K562 (cell line): ENCODE measurements at regions not wholly inside any gene's neighbourhood (a gene's known extent, or its start where the extent isn't known, plus 50 kb on each side); places are given as distances from the start of the nearest gene placed in this dataset.

Source experiments
- ATAC-seq: fragments of 200-7000 bp; cut with Tn5 transposase; 3 replicates; pipeline ENCODE4 v1.9.1; 2020; ENCODE audit warnings: moderate library complexity
- BruUV-seq: library from RNA; stranded (reverse); fragments of 400-500 nt; replicated peaks from 2 replicates; lab custom pipeline; 2021; lab: Mats Ljungman, UMichigan
- CTCF ChIA-PET: fragments of 300-600 bp; formaldehyde crosslinking; extraction: SDS; loops from one replicate; lab custom pipeline; 2021; ENCODE audit warnings: low intra/inter-chr PET ratio; lab: Yijun Ruan, JAX
- POLR2A ChIA-PET: fragments of 300-600, 350-650 bp; sonication (Branson Sonifier 250); formaldehyde crosslinking; extraction: SDS; loops from one replicate; lab custom pipeline; 2021; ENCODE audit warnings: antibody characterized with exemption, inconsistent platforms; lab: Yijun Ruan, JAX
- DNase-seq, 4 experiments: peaks; one replicate each; pipeline versions ENCODE4 v3.0.0 to v3.0.0-alpha.2; 2011 to 2018; ENCODE audit warnings: low spot score in 3 of 4, mixed read lengths in 3 of 4; ENCODE audit errors: extremely low read depth in 1 of 4
- FAIRE-seq: peaks from 2 replicates; lab custom pipeline; 2011; peaks lifted over from hg19 to GRCh38; lab: Jason Lieb, UNC
- H2AFZ ChIP-seq: 2 replicates; pipeline ENCODE4 v1.6.0; 2011; ENCODE audit warnings: low read depth, low read length, control low read depth, inconsistent platforms
- H3K27ac ChIP-seq: fragments of 200-600 bp; 3 replicates; pipeline ENCODE4 v1.8.0; 2011; ENCODE audit warnings: low read depth, mild to moderate bottlenecking, control low read depth, inconsistent platforms, low read length, moderate library complexity, mixed read lengths; ENCODE audit errors: extremely low read depth
- H3K27me3 ChIP-seq, 2 experiments: fragments of 300-600 bp in 1 of 2; 2 replicates in 1 of 2; 3 replicates in 1 of 2; pipeline versions ENCODE4 v1.6.0 to v1.8.0; 2011; ENCODE audit warnings: inconsistent platforms in 2 of 2, low read length in 2 of 2, mild to moderate bottlenecking in 1 of 2, mixed read lengths in 1 of 2, moderate library complexity in 1 of 2; ENCODE audit not compliant: control insufficient read depth in 2 of 2, insufficient read depth in 2 of 2
- H3K36me3 ChIP-seq: fragments of 300-600 bp; 3 replicates; pipeline ENCODE4 v1.8.0; 2011; ENCODE audit warnings: mild to moderate bottlenecking, low read length, inconsistent platforms; ENCODE audit not compliant: control insufficient read depth, insufficient read depth
- H3K4me1 ChIP-seq, 2 experiments: fragments of 200-600 bp in 1 of 2; replicated peaks in 1 of 2; 2 replicates in 1 of 2; 3 replicates in 1 of 2; pipeline versions ENCODE4 v1.5.1 to v1.8.0; 2011; ENCODE audit warnings: inconsistent platforms in 2 of 2, low read length in 2 of 2, mild to moderate bottlenecking in 1 of 2, mixed read lengths in 1 of 2, moderate library complexity in 1 of 2; ENCODE audit not compliant: control insufficient read depth in 2 of 2, insufficient read depth in 2 of 2
- H3K4me2 ChIP-seq: 2 replicates; pipeline ENCODE4 v1.6.1; 2011; ENCODE audit warnings: low read length, control low read depth, inconsistent platforms, mixed read lengths; ENCODE audit not compliant: insufficient read depth
- H3K4me3 ChIP-seq: fragments of 200-600 bp; sonication (generic), shearing (Covaris generic); 2 replicates; pipeline ENCODE4 v1.5.1; 2016; ENCODE audit warnings: control low read depth, inconsistent platforms
- H3K79me2 ChIP-seq: fragments of 200-600 bp; 3 replicates; pipeline ENCODE4 v1.8.0; 2011; ENCODE audit warnings: low read length, inconsistent platforms; ENCODE audit not compliant: control insufficient read depth, insufficient read depth
- H3K9ac ChIP-seq, 2 experiments: 2 replicates each; pipeline versions ENCODE4 v1.6.0 to v1.6.1; 2011; ENCODE audit warnings: low read depth in 2 of 2, low read length in 2 of 2, control low read depth in 1 of 2, inconsistent platforms in 1 of 2, mild to moderate bottlenecking in 1 of 2, mixed read lengths in 1 of 2; ENCODE audit not compliant: insufficient read depth in 1 of 2
- H3K9me1 ChIP-seq: one replicate; pipeline ENCODE4 v1.6.0; 2011; ENCODE audit warnings: inconsistent platforms, mild to moderate bottlenecking, low read length, moderate library complexity; ENCODE audit not compliant: control insufficient read depth, insufficient read depth
- H3K9me3 ChIP-seq: replicated peaks from 2 replicates; pipeline ENCODE4 v1.5.1; 2011; ENCODE audit warnings: low read depth, low read length, inconsistent platforms; ENCODE audit not compliant: control insufficient read depth, insufficient read depth
- H4K20me1 ChIP-seq: replicated peaks from 2 replicates; pipeline ENCODE4 v1.6.1; 2011; ENCODE audit warnings: low read length, inconsistent platforms, mixed read lengths; ENCODE audit not compliant: control insufficient read depth, insufficient read depth
- DEAF1 ChIP-seq: fragments of 450-650 bp; formaldehyde crosslinking; IDR thresholded peaks from 2 replicates; pipeline ENCODE4 v1.4.0; 2020; ENCODE audit warnings: mild to moderate bottlenecking, moderate library complexity
- GABPB1 ChIP-seq: sonication (generic); formaldehyde crosslinking; IDR thresholded peaks from 2 replicates; pipeline ENCODE4 v1.8.0; 2022; ENCODE audit warnings: mild to moderate bottlenecking, missing genetic modification reagents
- GTF2B ChIP-seq: IDR thresholded peaks from 2 replicates; pipeline ENCODE4 v1.6.1; 2011; ENCODE audit not compliant: insufficient read length; ENCODE audit errors: extremely low read depth
- GTF3C2 ChIP-seq: IDR thresholded peaks from 3 replicates; pipeline ENCODE4 v1.6.1; 2011; ENCODE audit warnings: borderline replicate concordance, mild to moderate bottlenecking, moderate library complexity; ENCODE audit not compliant: insufficient read length; ENCODE audit errors: extremely low read depth
- HNRNPUL1 ChIP-seq: fragments of 200-400 bp; formaldehyde crosslinking; IDR thresholded peaks from 2 replicates; pipeline ENCODE4 v1.6.1; 2017; ENCODE audit warnings: low read length
- MEF2A ChIP-seq: IDR thresholded peaks from 2 replicates; pipeline ENCODE4 v1.6.1; 2011; ENCODE audit warnings: low read depth, mild to moderate bottlenecking, low read length, moderate library complexity; ENCODE audit not compliant: control insufficient read depth
- MIER1 ChIP-seq: fragments of 450-650 bp; IDR thresholded peaks from 2 replicates; pipeline ENCODE4 v1.6.1; 2016; ENCODE audit warnings: antibody characterized with exemption, mild to moderate bottlenecking, low read depth
- SMARCC2 ChIP-seq: fragments of 450-650 bp; IDR thresholded peaks from 2 replicates; pipeline ENCODE4 v1.6.1; 2017; ENCODE audit warnings: antibody characterized with exemption, moderate library complexity, mild to moderate bottlenecking, low read depth
- TCFL5 ChIP-seq: fragments of 250-450 bp; sonication (Bioruptor Pico); conservative IDR thresholded peaks from 2 replicates; pipeline ENCODE4 v1.6.1; 2021; ENCODE audit warnings: mild to moderate bottlenecking, moderate library complexity, matching md5 sums
- ZBTB8A ChIP-seq: fragments of 450-650 bp; IDR thresholded peaks from 2 replicates; pipeline ENCODE4 v1.6.1; 2018; ENCODE audit warnings: mild to moderate bottlenecking, moderate library complexity; ENCODE audit not compliant: partially characterized antibody
- WGBS: fragments of 100-300 bp; shearing (Covaris generic); methylation state at CpG from one replicate; pipeline ENCODE4 v1.1.6; 2016; ENCODE audit warnings: low coverage, mixed read lengths; ENCODE audit not compliant: insufficient coverage; ENCODE audit errors: missing lambda C conversion rate; 5-methylcytosine and 5-hydroxymethylcytosine counted together
- in situ Hi-C: fragments of 300-500 bp; cut with MboI; formaldehyde crosslinking; loops from 4 replicates; pipeline ENCODE4 v1.15.0; 2018; ENCODE audit warnings: inconsistent platforms, mixed read lengths
- intact Hi-C: fragments of 100-400 bp; cut with micrococcal nuclease; formaldehyde crosslinking; loops from 2 replicates; pipeline ENCODE4 v1.14.2; 2022

GRCh38 chr10:131516285-131516684 lies 204.8 kb upstream of the TCERG1L start:
- BruUV-seq: no TSS peak
- Histone ChIP-seq H3K4me2 (no peak overlapping the region), H3K79me2 (no peaks in the 10 kb centered on the region), H3K27ac (no peak overlapping the region), H3K9ac (no peak overlapping the region), H3K36me3 (no peaks in the 10 kb centered on the region), H3K4me1 (no peaks in the 10 kb centered on the region), H3K27me3 (peaks cover 0 to 10% of the 10 kb centered on the region in 2 experiments; a peak in 2 of 5 replicates), H3K4me3 (no peak overlapping the region), H4K20me1 (no peaks in the 10 kb centered on the region), H3K9me1 (no peaks in the 10 kb centered on the region), H2AFZ (no peak overlapping the region), H3K9me3 (no peaks in the 10 kb centered on the region)
- DNase-seq (no peak), ATAC-seq (no peak), FAIRE-seq (no peak)
- POLR2A ChIA-PET: no interaction called here
- intact Hi-C loops: no loop called here
- 0% methylated on average over 5 of the region's 12 CpGs for WGBS
- CTCF ChIA-PET: no interaction called here
- in situ Hi-C loops: no loop called here
- TF ChIP-seq TCFL5 (CRISPR knock-in tag): no peak
- TF ChIP-seq ZBTB8A: no peak
- TF ChIP-seq MIER1: no peak
- TF ChIP-seq GTF2B: no peak
- no peak for TF ChIP-seq DEAF1 (CRISPR knock-in tag)
- TF ChIP-seq GABPB1: no peak
- no peak for TF ChIP-seq SMARCC2
- TF ChIP-seq MEF2A: no peak
- TF ChIP-seq GTF3C2: no peak
- no peak for TF ChIP-seq HNRNPUL1
